MCF 10A (cell line): ENCODE measurements at regions not wholly inside any gene's neighbourhood (a gene's known extent, or its start where the extent isn't known, plus 50 kb on each side); places are given as distances from the start of the nearest gene placed in this dataset.
"Not testable (repeated sequence)": the region's sequence is repeated elsewhere in the genome, so short reads cannot be mapped to it uniquely, and the experiment has no call there.

Experiments used
- BruUV-seq: library from RNA; stranded (reverse); fragments of 400-500 nt; replicated peaks from 2 replicates; lab custom pipeline; 2021; lab: Mats Ljungman, UMichigan
- CTCF ChIA-PET: fragments of 300-600 bp; sonication (Branson Sonifier 250); formaldehyde crosslinking; extraction: SDS; loops from one replicate; lab custom pipeline; 2021; ENCODE audit warnings: antibody characterized with exemption, inconsistent platforms; lab: Yijun Ruan, JAX
- POLR2A ChIA-PET: fragments of 300-600, 350-650 bp; sonication (Branson Sonifier 250); formaldehyde crosslinking; extraction: SDS; loops from one replicate; lab custom pipeline; 2020; ENCODE audit warnings: antibody characterized with exemption, inconsistent platforms; lab: Yijun Ruan, JAX
- DNase-seq: peaks from one replicate; pipeline ENCODE4 v3.0.0-alpha.2; 2018; ENCODE audit not compliant: unreplicated experiment
- H3K27ac Mint-ChIP-seq: one replicate; pipeline ENCODE4 v1.8.0; 2022; ENCODE audit warnings: mild to moderate bottlenecking, low read depth, mixed read lengths; ENCODE audit not compliant: unreplicated experiment
- H3K27me3 Mint-ChIP-seq: one replicate; pipeline ENCODE4 v1.8.0; 2022; ENCODE audit warnings: mixed read lengths; ENCODE audit not compliant: insufficient read depth, unreplicated experiment
- H3K36me3 Mint-ChIP-seq: one replicate; pipeline ENCODE4 v1.8.0; 2022; ENCODE audit warnings: mild to moderate bottlenecking, moderate library complexity, mixed read lengths; ENCODE audit not compliant: insufficient read depth, unreplicated experiment
- H3K4me1 Mint-ChIP-seq: one replicate; pipeline ENCODE4 v1.8.0; 2022; ENCODE audit warnings: mixed read lengths; ENCODE audit not compliant: insufficient read depth, unreplicated experiment
- H3K4me3 Mint-ChIP-seq: one replicate; pipeline ENCODE4 v1.8.0; 2022; ENCODE audit warnings: mild to moderate bottlenecking, moderate library complexity, mixed read lengths; ENCODE audit not compliant: unreplicated experiment
- H3K9me3 Mint-ChIP-seq: one replicate; pipeline ENCODE4 v1.8.0; 2022; ENCODE audit warnings: mixed read lengths; ENCODE audit not compliant: unreplicated experiment
- intact Hi-C: fragments of 100-400 bp; cut with micrococcal nuclease; formaldehyde crosslinking; loops from 2 replicates; pipeline ENCODE4 v1.14.1; 2022
- TF ChIP-seq, protein P1 (sequence below): fragments of 200-600 bp; IDR thresholded peaks from one replicate; pipeline ENCODE4 v1.8.0; 2022; ENCODE audit warnings: antibody characterized with exemption, mild to moderate bottlenecking; ENCODE audit not compliant: unreplicated experiment

DNA sequence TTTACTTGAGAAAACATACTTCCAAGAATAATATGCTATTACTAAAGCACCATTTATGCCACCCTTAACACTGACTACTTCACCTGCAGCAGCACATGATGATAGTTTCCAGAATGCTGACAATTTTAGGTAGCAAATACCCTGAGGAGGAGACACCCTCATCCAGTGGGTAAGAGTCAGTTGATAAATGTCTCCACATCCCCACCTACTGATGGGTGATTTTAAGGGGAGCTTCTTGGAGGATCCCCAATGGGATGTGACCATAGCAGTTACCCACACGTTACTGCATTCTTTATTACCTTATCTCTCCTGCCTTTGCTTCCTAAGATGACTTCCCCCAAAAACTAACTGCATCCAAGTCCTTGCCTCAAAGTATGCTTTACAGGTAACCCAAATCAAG, 131.2 kb upstream of the SMARCAD1 start:
- intact Hi-C loops: no loop called here
- Mint-ChIP-seq H3K27me3 (no peaks in the 10 kb centered on the region), H3K4me1 (no peaks in the 10 kb centered on the region), H3K4me3 (no peak overlapping the region), H3K36me3 (no peaks in the 10 kb centered on the region), H3K27ac (no peak overlapping the region), H3K9me3 (peaks cover 9% of the 10 kb centered on the region)
- no TSS peak for BruUV-seq
- TF ChIP-seq, protein P1, sequence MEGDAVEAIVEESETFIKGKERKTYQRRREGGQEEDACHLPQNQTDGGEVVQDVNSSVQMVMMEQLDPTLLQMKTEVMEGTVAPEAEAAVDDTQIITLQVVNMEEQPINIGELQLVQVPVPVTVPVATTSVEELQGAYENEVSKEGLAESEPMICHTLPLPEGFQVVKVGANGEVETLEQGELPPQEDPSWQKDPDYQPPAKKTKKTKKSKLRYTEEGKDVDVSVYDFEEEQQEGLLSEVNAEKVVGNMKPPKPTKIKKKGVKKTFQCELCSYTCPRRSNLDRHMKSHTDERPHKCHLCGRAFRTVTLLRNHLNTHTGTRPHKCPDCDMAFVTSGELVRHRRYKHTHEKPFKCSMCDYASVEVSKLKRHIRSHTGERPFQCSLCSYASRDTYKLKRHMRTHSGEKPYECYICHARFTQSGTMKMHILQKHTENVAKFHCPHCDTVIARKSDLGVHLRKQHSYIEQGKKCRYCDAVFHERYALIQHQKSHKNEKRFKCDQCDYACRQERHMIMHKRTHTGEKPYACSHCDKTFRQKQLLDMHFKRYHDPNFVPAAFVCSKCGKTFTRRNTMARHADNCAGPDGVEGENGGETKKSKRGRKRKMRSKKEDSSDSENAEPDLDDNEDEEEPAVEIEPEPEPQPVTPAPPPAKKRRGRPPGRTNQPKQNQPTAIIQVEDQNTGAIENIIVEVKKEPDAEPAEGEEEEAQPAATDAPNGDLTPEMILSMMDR: no peak
- ChIA-PET CTCF (interaction anchor here (0.9 to 1.1 kb wide), 2 partner anchors 184 to 298 kb away, joined by 3 read pairs; no protein-coding TSS in a partner anchor), POLR2A (no interaction called here)
- DNase-seq: no peak

DNA sequence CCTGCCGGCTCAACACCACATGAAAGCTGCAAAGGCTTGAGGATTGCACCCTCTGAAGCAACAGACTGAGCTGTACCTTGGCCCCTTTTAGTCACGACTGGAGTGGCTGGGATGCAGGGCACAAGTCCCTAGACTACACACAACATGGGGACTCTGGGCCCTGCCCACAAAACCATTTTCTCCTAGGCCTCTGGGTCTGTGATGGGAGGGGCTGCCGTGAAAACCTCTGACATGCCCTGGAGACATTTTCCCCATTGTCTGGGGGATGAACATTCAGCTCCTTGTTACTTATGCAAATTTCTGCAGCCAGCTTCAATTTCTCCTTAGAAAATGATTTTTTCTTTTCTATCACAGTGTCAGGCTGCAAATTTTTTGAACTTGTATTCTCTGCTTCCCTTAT, 123.5 kb upstream of the SMARCAD1 start:
- CTCF ChIA-PET: no interaction called here

DNA sequence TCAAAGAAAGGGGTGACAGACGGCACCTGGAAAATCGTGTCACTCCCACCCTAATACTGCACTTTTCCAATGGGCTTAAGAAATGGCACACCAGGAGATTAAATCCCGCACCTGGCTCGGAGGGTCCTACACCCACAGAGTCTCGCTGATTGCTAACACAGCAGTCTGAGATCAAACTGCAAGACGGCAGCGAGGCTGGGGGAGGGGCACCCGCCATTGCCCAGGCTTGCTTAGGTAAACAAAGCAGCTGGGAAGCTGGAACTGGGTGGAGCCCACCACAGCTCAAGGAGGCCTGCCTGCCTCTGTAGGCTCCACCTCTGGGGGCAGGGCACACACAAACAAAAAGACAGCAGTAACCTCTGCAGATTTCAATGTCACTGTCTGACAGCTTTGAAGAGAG, 108.5 kb upstream of the SMARCAD1 start:
- CTCF ChIA-PET, H3K4me1 Mint-ChIP-seq, H3K27ac Mint-ChIP-seq, H3K27me3 Mint-ChIP-seq, DNase-seq, BruUV-seq, H3K36me3 Mint-ChIP-seq, intact Hi-C loops, POLR2A ChIA-PET, H3K4me3 Mint-ChIP-seq: not testable (repeated sequence)
- peaks cover 16% of the 10 kb centered on the region for H3K9me3 Mint-ChIP-seq

More for the DNA sequence above, 123.5 kb upstream of the SMARCAD1 start:
- Mint-ChIP-seq H3K27ac (no peak overlapping the region), H3K9me3 (peaks cover 16% of the 10 kb centered on the region), H3K4me3 (no peak overlapping the region), H3K4me1 (no peaks in the 10 kb centered on the region), H3K36me3 (no peaks in the 10 kb centered on the region), H3K27me3 (no peaks in the 10 kb centered on the region)
- BruUV-seq: no TSS peak
- DNase-seq: no peak
- intact Hi-C loops: no loop called here
- POLR2A ChIA-PET: no interaction called here
- TF ChIP-seq, protein P1: no peak

- intact Hi-C loops: no loop called here
- Mint-ChIP-seq H3K4me1 (no peaks in the 10 kb centered on the region), H3K4me3 (no peak overlapping the region), H3K27me3 (no peaks in the 10 kb centered on the region), H3K36me3 (no peaks in the 10 kb centered on the region), H3K27ac (no peak overlapping the region), H3K9me3 (no peaks in the 10 kb centered on the region)
- ChIA-PET POLR2A (no interaction called here), CTCF (no interaction called here)
- no TSS peak for BruUV-seq
- no peak for DNase-seq
- TF ChIP-seq, protein P1: no peak
Measured at GRCh38 chr4:94112644-94113043, 95.0 kb upstream of the SMARCAD1 start.

DNA sequence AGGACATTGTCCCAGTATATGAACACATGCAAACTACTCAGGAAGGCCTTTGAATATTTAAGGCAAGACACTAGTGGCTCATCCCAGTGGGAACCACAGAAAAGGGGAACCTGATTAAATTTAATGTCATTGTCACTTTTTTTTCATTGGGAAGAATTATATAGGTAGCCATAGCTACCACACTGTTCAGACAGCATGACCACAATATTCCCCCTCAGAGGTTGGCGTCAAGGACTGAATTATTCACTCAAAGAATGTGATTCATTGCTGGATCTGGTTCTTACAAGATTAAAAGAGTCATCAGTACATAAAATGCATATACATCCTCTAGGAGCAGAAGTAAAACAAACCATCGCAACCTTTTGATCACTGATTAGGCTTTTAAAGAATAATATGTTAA, 92.0 kb upstream of the SMARCAD1 start:
- TF ChIP-seq, protein P1: no peak
- Mint-ChIP-seq H3K36me3 (no peaks in the 10 kb centered on the region), H3K4me1 (no peaks in the 10 kb centered on the region), H3K4me3 (no peak overlapping the region), H3K27ac (no peak overlapping the region), H3K9me3 (no peaks in the 10 kb centered on the region), H3K27me3 (no peaks in the 10 kb centered on the region)
- BruUV-seq: no TSS peak
- no peak for DNase-seq
- ChIA-PET POLR2A (no interaction called here), CTCF (interaction anchor here (1.9 kb wide), 1 partner anchor 11 kb away, joined by 10 read pairs; no protein-coding TSS in a partner anchor)
- intact Hi-C loops: no loop called here
